K562 (cell line): ENCODE measurements at regions not wholly inside any gene's neighbourhood (a gene's known extent, or its start where the extent isn't known, plus 50 kb on each side); places are given as distances from the start of the nearest gene placed in this dataset.

Source experiments
- DMBX1 ChIP-seq: fragments of 250-450 bp; sonication (Bioruptor Pico); IDR thresholded peaks from 2 replicates; pipeline ENCODE4 v1.8.0; 2022; ENCODE audit warnings: inconsistent platforms, mild to moderate bottlenecking, moderate library complexity, borderline replicate concordance
- EP300 ChIP-seq: IDR thresholded peaks from 2 replicates; pipeline ENCODE4 v1.6.1; 2012; ENCODE audit warnings: low read length, improper control_type of control experiment
- FOS ChIP-seq: IDR thresholded peaks from 3 replicates; pipeline ENCODE4 v1.6.1; 2011; ENCODE audit not compliant: insufficient read length; ENCODE audit errors: extremely low read depth
- JUNB ChIP-seq: fragments of 450-650 bp; formaldehyde crosslinking; conservative IDR thresholded peaks from 2 replicates; pipeline ENCODE4 v1.4.0; 2020; ENCODE audit warnings: mild to moderate bottlenecking
- NFATC3 ChIP-seq: fragments of 450-650 bp; IDR thresholded peaks from 2 replicates; pipeline ENCODE4 v1.6.1; 2017; ENCODE audit warnings: mild to moderate bottlenecking
- NFXL1 ChIP-seq: fragments of 450-650 bp; formaldehyde crosslinking; IDR thresholded peaks from 2 replicates; pipeline ENCODE4 v1.4.0; 2021; ENCODE audit warnings: mild to moderate bottlenecking
- POLR3A ChIP-seq: IDR thresholded peaks from 2 replicates; pipeline ENCODE4 v1.6.1; 2011; ENCODE audit warnings: borderline replicate concordance, mild to moderate bottlenecking, moderate library complexity; ENCODE audit not compliant: insufficient read length, insufficient read depth; ENCODE audit errors: extremely low read depth
- SFPQ ChIP-seq: fragments of 200-400 bp; formaldehyde crosslinking; IDR thresholded peaks from 2 replicates; pipeline ENCODE4 v1.6.1; 2017; ENCODE audit warnings: mild to moderate bottlenecking, low read depth, low read length, moderate library complexity
- TAF15 ChIP-seq: fragments of 200-400 bp; formaldehyde crosslinking; IDR thresholded peaks from 2 replicates; pipeline ENCODE4 v1.6.1; 2017; ENCODE audit warnings: mild to moderate bottlenecking, low read depth, low read length, moderate library complexity
- U2AF1 ChIP-seq: fragments of 200-400 bp; formaldehyde crosslinking; optimal IDR thresholded peaks from 2 replicates; pipeline ENCODE3; 2017; ENCODE audit warnings: mild to moderate bottlenecking, low read depth, low read length, moderate library complexity
- ZBTB7A ChIP-seq: IDR thresholded peaks from 2 replicates; pipeline ENCODE4 v1.6.1; 2011; ENCODE audit warnings: low read depth, mild to moderate bottlenecking, low read length, moderate library complexity, borderline replicate concordance; ENCODE audit not compliant: control insufficient read depth
- ZNF584 ChIP-seq: fragments of 200-800 bp; sonication (Bioruptor generic); IDR thresholded peaks from 2 replicates; pipeline ENCODE4 v1.6.1; 2016; ENCODE audit warnings: low read depth, mild to moderate bottlenecking, missing genetic modification characterization, missing compliant biosample characterization
- TF ChIP-seq, protein P1 (sequence below), 3 experiments: IDR thresholded peaks in 2 of 3; conservative IDR thresholded peaks in 1 of 3; 2 replicates each; pipeline ENCODE4 v1.5.1; 2011 to 2012; ENCODE audit warnings: low read length in 3 of 3, mild to moderate bottlenecking in 3 of 3, control low read depth in 2 of 3, improper control_type of control experiment in 1 of 3, inconsistent platforms in 1 of 3, low read depth in 1 of 3, mixed read lengths in 1 of 3, moderate library complexity in 1 of 3; ENCODE audit not compliant: insufficient read depth in 2 of 3

GRCh38 chr19:28882818-28883217 is 330.1 kb downstream of the UQCRFS1 start:
- TF ChIP-seq POLR3A (no peak), EP300 (no peak), FOS (no peak), NFATC3 (no peak), ZBTB7A (no peak), ZNF584 (CRISPR knock-in tag) (no peak), TAF15 (no peak), NFXL1 (no peak), DMBX1 (no peak), U2AF1 (no peak), SFPQ (no peak), JUNB (CRISPR knock-in tag) (no peak)
- TF ChIP-seq, protein P1, sequence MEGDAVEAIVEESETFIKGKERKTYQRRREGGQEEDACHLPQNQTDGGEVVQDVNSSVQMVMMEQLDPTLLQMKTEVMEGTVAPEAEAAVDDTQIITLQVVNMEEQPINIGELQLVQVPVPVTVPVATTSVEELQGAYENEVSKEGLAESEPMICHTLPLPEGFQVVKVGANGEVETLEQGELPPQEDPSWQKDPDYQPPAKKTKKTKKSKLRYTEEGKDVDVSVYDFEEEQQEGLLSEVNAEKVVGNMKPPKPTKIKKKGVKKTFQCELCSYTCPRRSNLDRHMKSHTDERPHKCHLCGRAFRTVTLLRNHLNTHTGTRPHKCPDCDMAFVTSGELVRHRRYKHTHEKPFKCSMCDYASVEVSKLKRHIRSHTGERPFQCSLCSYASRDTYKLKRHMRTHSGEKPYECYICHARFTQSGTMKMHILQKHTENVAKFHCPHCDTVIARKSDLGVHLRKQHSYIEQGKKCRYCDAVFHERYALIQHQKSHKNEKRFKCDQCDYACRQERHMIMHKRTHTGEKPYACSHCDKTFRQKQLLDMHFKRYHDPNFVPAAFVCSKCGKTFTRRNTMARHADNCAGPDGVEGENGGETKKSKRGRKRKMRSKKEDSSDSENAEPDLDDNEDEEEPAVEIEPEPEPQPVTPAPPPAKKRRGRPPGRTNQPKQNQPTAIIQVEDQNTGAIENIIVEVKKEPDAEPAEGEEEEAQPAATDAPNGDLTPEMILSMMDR (IDR thresholded peaks at IDR 0.05 in 2 of 3, conservative IDR thresholded peaks at IDR 0.05 in 1 of 3; ENCODE audit: insufficient read depth in 2 of 3, low read depth in 1 of 3, low read length in 3 of 3), result no peak
